Mammary epithelial cell (primary cell): ENCODE measurements at regions not wholly inside any gene's neighbourhood (a gene's known extent, or its start where the extent isn't known, plus 50 kb on each side); places are given as distances from the start of the nearest gene placed in this dataset.

Experiments used
- EZH2 ChIP-seq: IDR thresholded peaks from 2 replicates; pipeline ENCODE4 v1.6.1; 2012; ENCODE audit warnings: low read length, inconsistent platforms, borderline replicate concordance
- TF ChIP-seq, protein P1 (sequence below), 2 donors: IDR thresholded peaks in 1 of 2; conservative IDR thresholded peaks in 1 of 2; 2 replicates each; pipeline ENCODE4 v1.5.1; 2011 to 2012; ENCODE audit warnings: inconsistent platforms in 2 of 2, low read length in 2 of 2, mild to moderate bottlenecking in 2 of 2, control low read depth in 1 of 2, low read depth in 1 of 2; ENCODE audit not compliant: insufficient read depth in 1 of 2; ENCODE audit errors: extremely low read depth in 1 of 2

DNA sequence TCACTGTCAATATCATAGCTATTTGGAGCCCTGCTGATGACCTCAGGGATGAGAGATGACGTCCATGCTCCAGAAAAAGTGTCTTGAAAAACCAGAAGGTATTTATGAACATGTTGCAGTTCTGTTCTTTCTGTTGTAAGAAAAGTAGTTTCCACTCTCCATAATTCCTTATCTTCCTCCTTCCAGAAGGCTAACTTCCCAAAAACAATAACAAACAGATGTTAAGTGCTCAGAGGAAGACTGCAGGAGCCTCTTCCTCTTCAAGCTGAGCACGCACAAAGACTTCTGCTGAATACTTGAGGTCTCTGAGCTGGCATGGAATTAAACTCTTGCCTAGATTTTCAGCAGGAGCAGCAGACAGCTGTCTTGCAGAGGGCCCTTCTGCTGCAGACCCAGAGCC is 434.5 kb upstream of the KLHL29 start:
- TF ChIP-seq, protein P1, sequence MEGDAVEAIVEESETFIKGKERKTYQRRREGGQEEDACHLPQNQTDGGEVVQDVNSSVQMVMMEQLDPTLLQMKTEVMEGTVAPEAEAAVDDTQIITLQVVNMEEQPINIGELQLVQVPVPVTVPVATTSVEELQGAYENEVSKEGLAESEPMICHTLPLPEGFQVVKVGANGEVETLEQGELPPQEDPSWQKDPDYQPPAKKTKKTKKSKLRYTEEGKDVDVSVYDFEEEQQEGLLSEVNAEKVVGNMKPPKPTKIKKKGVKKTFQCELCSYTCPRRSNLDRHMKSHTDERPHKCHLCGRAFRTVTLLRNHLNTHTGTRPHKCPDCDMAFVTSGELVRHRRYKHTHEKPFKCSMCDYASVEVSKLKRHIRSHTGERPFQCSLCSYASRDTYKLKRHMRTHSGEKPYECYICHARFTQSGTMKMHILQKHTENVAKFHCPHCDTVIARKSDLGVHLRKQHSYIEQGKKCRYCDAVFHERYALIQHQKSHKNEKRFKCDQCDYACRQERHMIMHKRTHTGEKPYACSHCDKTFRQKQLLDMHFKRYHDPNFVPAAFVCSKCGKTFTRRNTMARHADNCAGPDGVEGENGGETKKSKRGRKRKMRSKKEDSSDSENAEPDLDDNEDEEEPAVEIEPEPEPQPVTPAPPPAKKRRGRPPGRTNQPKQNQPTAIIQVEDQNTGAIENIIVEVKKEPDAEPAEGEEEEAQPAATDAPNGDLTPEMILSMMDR (conservative IDR thresholded peaks at IDR 0.05 in 1 of 2, IDR thresholded peaks at IDR 0.05 in 1 of 2; ENCODE audit: extremely low read depth in 1 of 2, insufficient read depth in 1 of 2, low read depth in 1 of 2, low read length in 2 of 2): no peak
- no peak for TF ChIP-seq EZH2
